Urinary bladder (tissue), 3 donors: ENCODE measurements at regions not wholly inside any gene's neighbourhood (a gene's known extent, or its start where the extent isn't known, plus 50 kb on each side); places are given as distances from the start of the nearest gene placed in this dataset.
"Not testable (repeated sequence)": the region's sequence is repeated elsewhere in the genome, so short reads cannot be mapped to it uniquely, and the experiment has no call there.

Experiments used
- DNase-seq: peaks from one replicate; pipeline ENCODE4 v3.0.0-alpha.2; 2015; ENCODE audit errors: extremely low spot score
- H3K27ac ChIP-seq: one replicate; pipeline ENCODE4 v1.5.1; 2013; ENCODE audit warnings: low read depth, mild to moderate bottlenecking, moderate library complexity
- H3K36me3 ChIP-seq: one replicate; pipeline ENCODE4 v1.6.1; 2013; ENCODE audit warnings: mild to moderate bottlenecking, moderate library complexity; ENCODE audit not compliant: insufficient read depth
- H3K4me1 ChIP-seq: one replicate; pipeline ENCODE4 v1.6.1; 2013; ENCODE audit warnings: mild to moderate bottlenecking, moderate library complexity; ENCODE audit not compliant: insufficient read depth
- H3K4me3 ChIP-seq: one replicate; pipeline ENCODE4 v1.5.1; 2013; ENCODE audit warnings: low read depth, low read length
- WGBS: extraction: QIAGEN DNeasy Blood & Tissue Kit; methylation state at CpG from one replicate; pipeline ENCODE4 v1.1.7; 2013; 5-methylcytosine and 5-hydroxymethylcytosine counted together
- donor health status: healthy with polysubstance abuse.
- donor health status: healthy.

- not testable (repeated sequence) for DNase-seq, H3K4me1 ChIP-seq, H3K4me3 ChIP-seq, H3K36me3 ChIP-seq, H3K27ac ChIP-seq
- WGBS = 91% methylated on average over 10 of the region's 10 CpGs
These were observed 459.7 kb upstream of the EYS start for GRCh38 chr6:66166713-66167112.

GRCh38 chr6:66161546-66162108 is 454.6 kb upstream of the EYS start:
- no peak for DNase-seq
- Histone ChIP-seq H3K36me3 (no peaks in the 10 kb centered on the region), H3K27ac (no peak overlapping the region), H3K4me1 (no peaks in the 10 kb centered on the region), H3K4me3 (no peak overlapping the region)
- WGBS = 68% methylated on average over 1 of the region's 1 CpG

GRCh38 chr6:66159937-66160336 is 452.9 kb upstream of the EYS start:
- no peaks in the 10 kb centered on the region for H3K4me1 ChIP-seq
- no peaks in the 10 kb centered on the region for H3K36me3 ChIP-seq
- 93% methylated on average over 2 of the region's 2 CpGs for WGBS
- H3K27ac ChIP-seq = no peak overlapping the region
- DNase-seq = no peak
- no peak overlapping the region for H3K4me3 ChIP-seq

- Histone ChIP-seq H3K4me1 (no peaks in the 10 kb centered on the region), H3K4me3 (no peak overlapping the region), H3K36me3 (no peaks in the 10 kb centered on the region), H3K27ac (no peak overlapping the region)
- 66% methylated on average over 2 of the region's 2 CpGs for WGBS
- no peak for DNase-seq
These were observed 446.2 kb upstream of the EYS start for GRCh38 chr6:66153247-66153646.

- no peaks in the 10 kb centered on the region for H3K4me1 ChIP-seq
- H3K4me3 ChIP-seq = no peak overlapping the region
- no peaks in the 10 kb centered on the region for H3K36me3 ChIP-seq
- no peak for DNase-seq
- no peak overlapping the region for H3K27ac ChIP-seq
These were observed 442.1 kb upstream of the EYS start for GRCh38 chr6:66149132-66149531.

- 96% methylated on average over 8 of the region's 8 CpGs for WGBS
- DNase-seq = no peak
- H3K27ac ChIP-seq = no peak overlapping the region
- no peak overlapping the region for H3K4me3 ChIP-seq
- no peaks in the 10 kb centered on the region for H3K36me3 ChIP-seq
- H3K4me1 ChIP-seq = no peaks in the 10 kb centered on the region
These were observed 438.8 kb upstream of the EYS start for GRCh38 chr6:66145867-66146266.

GRCh38 chr6:66134021-66134420 is 427.0 kb upstream of the EYS start:
- no peak for DNase-seq
- 62% methylated on average over 2 of the region's 2 CpGs for WGBS
- no peak overlapping the region for H3K27ac ChIP-seq
- no peaks in the 10 kb centered on the region for H3K36me3 ChIP-seq
- H3K4me3 ChIP-seq = no peak overlapping the region
- H3K4me1 ChIP-seq = no peaks in the 10 kb centered on the region

- H3K4me3 ChIP-seq = no peak overlapping the region
- DNase-seq = no peak
- no peak overlapping the region for H3K27ac ChIP-seq
- 90% methylated on average over 1 of the region's 1 CpG for WGBS
- no peaks in the 10 kb centered on the region for H3K4me1 ChIP-seq
- no peaks in the 10 kb centered on the region for H3K36me3 ChIP-seq
These were observed 421.6 kb upstream of the EYS start for GRCh38 chr6:66128656-66129055.

- no peak for DNase-seq
- 62% methylated on average over 2 of the region's 2 CpGs for WGBS
These were observed 421.2 kb upstream of the EYS start for GRCh38 chr6:66128243-66128642.

GRCh38 chr6:66127061-66127460 is 420.0 kb upstream of the EYS start:
- DNase-seq = no peak
- H3K4me1 ChIP-seq = no peaks in the 10 kb centered on the region
- H3K27ac ChIP-seq = no peak overlapping the region
- H3K4me3 ChIP-seq = no peak overlapping the region
- WGBS = 87% methylated on average over 5 of the region's 5 CpGs
- no peaks in the 10 kb centered on the region for H3K36me3 ChIP-seq

More at GRCh38 chr6:66128243-66128642, 421.2 kb upstream of the EYS start:
- H3K4me1 ChIP-seq = no peaks in the 10 kb centered on the region
- H3K4me3 ChIP-seq = no peak overlapping the region
- no peak overlapping the region for H3K27ac ChIP-seq
- no peaks in the 10 kb centered on the region for H3K36me3 ChIP-seq

GRCh38 chr6:66126358-66126757 is 419.3 kb upstream of the EYS start:
- H3K27ac ChIP-seq = no peak overlapping the region
- WGBS = 96% methylated on average over 3 of the region's 3 CpGs
- H3K4me1 ChIP-seq = no peaks in the 10 kb centered on the region
- no peaks in the 10 kb centered on the region for H3K36me3 ChIP-seq
- H3K4me3 ChIP-seq = no peak overlapping the region
- no peak for DNase-seq

GRCh38 chr6:66103954-66104353 is 396.9 kb upstream of the EYS start:
- Histone ChIP-seq H3K4me1 (no peaks in the 10 kb centered on the region), H3K27ac (no peak overlapping the region), H3K4me3 (no peak overlapping the region), H3K36me3 (no peaks in the 10 kb centered on the region)
- no peak for DNase-seq
- WGBS = 29% methylated on average over 3 of the region's 3 CpGs

- Histone ChIP-seq H3K27ac (no peak overlapping the region), H3K4me1 (no peaks in the 10 kb centered on the region), H3K4me3 (no peak overlapping the region), H3K36me3 (no peaks in the 10 kb centered on the region)
- no peak for DNase-seq
- WGBS = 95% methylated on average over 1 of the region's 1 CpG
These were observed 396.3 kb upstream of the EYS start for GRCh38 chr6:66103354-66103753.

- Histone ChIP-seq H3K4me3 (no peak overlapping the region), H3K27ac (no peak overlapping the region), H3K4me1 (no peaks in the 10 kb centered on the region), H3K36me3 (no peaks in the 10 kb centered on the region)
- DNase-seq = no peak
- 97% methylated on average over 26 of the region's 26 CpGs for WGBS
These were observed 389.7 kb upstream of the EYS start for GRCh38 chr6:66096679-66097078.

GRCh38 chr6:66094615-66095014 is 387.6 kb upstream of the EYS start:
- Histone ChIP-seq H3K4me1 (no peaks in the 10 kb centered on the region), H3K36me3 (no peaks in the 10 kb centered on the region), H3K27ac (no peak overlapping the region), H3K4me3 (no peak overlapping the region)
- no peak for DNase-seq
- 98% methylated on average over 27 of the region's 27 CpGs for WGBS
